GM18907 (cell line): ENCODE measurements at regions not wholly inside any gene's neighbourhood (a gene's known extent, or its start where the extent isn't known, plus 50 kb on each side); places are given as distances from the start of the nearest gene placed in this dataset.

Experiments used
- ATAC-seq: cut with Tn5 transposase; IDR thresholded peaks from one replicate; pipeline ENCODE4 v1.9.1; 2021; ENCODE audit warnings: mild to moderate bottlenecking, moderate library complexity; ENCODE audit not compliant: unreplicated experiment

DNA sequence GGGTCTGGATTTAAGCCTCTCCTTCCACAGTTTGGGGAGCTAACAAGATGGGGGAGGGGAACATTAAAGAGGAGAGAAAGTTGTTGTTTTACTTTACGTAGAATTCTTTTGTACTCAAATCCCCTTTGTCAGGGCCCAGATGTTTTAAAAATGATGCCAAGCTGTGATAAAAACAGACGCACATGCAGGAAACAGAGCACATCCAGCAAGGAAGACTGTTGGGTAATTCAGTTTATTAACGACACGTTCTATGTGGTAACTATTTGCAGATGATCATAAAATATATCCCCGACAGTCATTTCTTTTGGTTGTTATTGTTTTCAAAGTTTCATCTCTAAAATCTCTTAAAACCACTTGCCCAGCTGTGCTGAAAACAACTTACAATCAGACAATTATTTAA is 307.0 kb upstream of the PRDM1 start:
- ATAC-seq, result no peak

DNA sequence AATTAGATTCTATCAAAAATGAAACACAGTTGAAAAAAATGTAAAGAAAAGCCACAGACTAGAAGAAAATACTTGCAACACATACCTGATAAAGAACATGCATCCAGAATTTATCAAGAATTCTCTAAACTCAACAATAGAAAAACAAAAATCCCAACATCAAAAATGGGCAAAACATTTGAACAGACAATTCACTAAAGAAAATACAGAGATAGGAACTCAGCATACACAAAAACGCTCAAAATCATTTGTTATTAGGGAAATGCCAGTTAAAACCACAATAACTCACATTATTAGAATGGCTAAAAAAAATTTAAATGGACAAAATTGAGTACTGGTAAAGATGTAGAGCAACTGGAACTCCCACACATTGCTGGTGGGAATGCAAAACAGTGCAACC is 311.0 kb upstream of the PRDM1 start:
- ATAC-seq, result no peak

DNA sequence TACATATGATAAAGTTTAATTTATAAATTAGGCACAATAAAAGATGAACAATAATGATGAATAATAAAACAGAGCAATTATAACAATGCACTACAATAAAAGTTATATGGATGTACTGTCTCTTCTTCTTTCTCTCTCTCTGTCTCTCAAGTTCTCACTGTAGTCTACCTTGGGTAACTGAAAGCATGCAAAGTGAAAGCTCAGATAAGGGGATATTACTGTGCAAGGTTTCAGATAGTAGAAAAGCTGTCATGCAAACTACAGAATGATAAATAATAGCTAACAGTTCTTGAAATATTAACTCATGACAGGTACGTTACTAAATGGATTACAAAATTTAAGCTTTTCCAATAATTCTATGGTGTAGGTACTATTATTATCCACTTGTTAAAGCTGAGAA is 311.9 kb upstream of the PRDM1 start:
- ATAC-seq, result peak; percentile 91

DNA sequence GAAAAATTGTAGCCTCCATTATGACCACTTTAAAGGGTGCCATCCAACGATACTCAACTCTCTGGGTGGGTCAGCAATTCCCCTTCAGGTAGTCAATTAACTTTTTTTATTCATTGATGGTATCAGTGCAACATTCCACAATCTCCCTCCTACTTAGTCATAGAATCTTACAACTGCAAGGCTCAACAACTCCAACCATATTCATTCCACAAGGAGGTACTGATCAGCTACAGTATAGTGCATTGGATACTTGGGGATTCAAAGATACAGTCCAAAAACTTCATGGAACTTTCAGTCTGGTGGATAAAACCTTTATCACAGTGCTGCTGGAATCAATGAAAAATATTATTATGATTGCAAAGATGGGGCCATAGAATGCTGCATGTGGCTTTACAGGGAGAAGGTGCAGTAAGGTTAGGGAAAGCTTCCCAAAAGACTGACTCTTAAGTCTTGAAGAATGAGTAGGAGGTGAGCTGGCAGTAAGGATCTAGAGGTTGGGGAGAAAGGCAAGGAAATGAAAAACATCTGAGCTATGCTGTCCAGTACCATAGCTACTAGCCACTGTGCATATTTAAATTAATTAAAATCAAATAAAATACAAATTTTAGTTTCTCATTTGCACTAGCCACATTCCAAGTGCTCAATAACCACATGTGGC is 314.7 kb upstream of the PRDM1 start:
- no peak for ATAC-seq

DNA sequence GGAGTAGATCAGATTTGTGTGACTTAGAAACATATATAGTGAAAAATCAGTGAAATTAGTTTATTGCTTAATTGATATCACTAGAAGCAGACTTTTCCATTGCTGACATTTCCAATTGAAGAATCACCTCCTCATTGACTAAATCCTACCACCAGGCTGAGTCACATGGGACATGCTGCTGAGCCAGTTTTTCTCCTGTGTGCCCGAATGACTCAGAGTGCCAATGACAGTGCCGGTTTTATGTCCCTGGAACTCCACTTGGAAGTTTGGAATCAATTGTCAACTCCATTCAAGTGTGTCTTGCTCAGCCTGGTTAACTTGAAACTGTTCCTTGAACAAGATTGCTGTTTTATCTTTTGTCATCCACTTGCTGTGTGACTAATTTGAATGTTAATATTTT is 316.1 kb upstream of the PRDM1 start:
- no peak for ATAC-seq

DNA sequence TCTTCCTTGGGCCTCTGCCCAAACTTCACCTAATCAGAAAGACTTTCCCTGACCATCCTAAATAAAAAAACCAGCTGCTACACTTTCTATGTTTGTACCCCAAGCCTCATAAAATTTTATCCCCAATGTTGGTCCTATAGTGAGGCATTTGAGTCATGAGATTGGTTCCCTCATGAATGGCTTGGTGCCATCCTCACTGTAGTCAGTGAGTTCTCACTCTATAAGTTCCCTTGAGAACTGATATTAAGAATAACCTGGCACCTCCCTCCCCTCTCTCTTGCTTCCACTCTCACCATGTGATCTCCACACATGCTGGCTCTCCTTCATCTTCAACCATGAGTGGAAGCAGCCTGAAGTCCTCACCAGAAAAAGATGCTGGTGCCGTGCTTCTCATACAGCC is 316.9 kb upstream of the PRDM1 start:
- no peak for ATAC-seq

DNA sequence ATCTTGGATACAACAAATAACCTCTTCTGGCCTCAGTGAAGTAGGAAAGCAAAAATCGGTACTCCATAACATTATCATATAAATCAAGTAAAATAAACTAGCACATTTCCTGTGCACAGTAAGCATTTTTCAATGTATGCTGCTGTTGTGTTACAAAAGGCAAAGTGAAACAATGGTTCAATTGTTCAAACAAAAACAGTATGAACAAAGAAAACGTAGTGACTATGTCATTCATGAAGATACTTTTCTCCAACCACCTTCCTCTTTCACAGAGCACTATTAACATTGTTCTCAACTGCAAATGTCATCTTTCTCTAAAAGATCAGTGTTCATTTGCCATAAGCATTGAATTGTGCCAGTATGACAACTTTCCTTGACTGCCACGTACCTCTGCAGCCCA is 318.6 kb upstream of the PRDM1 start:
- ATAC-seq, result no peak

DNA sequence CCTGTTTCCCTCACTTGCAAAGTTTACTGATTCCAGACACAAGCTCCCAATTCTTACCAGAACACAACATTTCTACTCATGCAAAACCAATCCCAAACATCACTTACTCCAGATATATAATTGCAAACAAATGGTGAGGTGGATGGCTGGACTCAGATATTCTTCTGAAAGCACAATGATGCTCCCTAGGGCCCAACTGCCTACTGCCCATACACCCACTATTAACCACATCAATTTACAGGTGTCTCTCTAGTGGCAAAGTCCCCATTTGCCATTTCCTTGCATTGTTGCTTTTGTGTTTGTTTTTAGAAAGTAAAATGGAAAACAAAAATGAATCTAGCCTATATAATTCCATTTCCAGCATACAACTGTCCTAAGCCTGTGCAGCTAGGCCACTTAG is 320.9 kb upstream of the PRDM1 start:
- ATAC-seq, result no peak

DNA sequence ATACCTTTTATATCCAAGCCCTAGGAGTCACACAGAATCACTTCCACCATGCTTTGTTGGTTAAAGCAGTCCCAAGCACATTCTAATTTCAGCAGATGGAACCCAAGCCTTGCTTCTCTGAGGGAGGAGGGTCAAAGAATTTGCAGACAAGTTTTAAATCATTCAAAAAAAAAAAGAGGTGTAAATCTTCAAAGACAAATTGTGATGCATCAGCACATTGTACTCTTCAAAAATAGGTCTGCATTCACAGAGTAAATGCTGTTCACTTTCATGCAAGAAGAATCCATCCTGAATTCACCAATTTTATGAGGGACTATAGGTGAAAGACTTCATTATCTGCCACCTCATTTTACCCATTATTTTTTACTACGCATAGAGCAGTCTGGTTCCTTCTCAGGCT is 321.8 kb upstream of the PRDM1 start:
- ATAC-seq, result no peak

DNA sequence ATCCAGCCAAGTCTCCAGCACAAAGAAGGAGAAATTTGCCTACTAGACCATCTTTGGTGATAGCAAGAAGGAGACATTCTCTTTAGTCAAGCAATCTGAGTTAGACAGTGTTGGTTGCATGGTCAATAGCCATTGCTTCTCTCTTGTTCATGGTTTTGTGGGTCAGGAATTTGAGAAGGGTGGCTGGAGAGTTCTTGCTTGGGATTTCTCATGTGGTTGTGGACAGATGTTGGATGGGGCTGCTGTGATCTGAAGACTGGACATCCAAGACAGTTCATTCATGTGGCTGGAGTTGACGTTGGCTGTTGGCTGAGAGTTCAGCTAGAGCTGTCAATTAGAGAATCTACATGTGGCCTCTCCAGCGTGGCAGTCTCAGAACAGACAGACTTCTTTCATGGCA is 322.3 kb upstream of the PRDM1 start:
- ATAC-seq, result no peak

DNA sequence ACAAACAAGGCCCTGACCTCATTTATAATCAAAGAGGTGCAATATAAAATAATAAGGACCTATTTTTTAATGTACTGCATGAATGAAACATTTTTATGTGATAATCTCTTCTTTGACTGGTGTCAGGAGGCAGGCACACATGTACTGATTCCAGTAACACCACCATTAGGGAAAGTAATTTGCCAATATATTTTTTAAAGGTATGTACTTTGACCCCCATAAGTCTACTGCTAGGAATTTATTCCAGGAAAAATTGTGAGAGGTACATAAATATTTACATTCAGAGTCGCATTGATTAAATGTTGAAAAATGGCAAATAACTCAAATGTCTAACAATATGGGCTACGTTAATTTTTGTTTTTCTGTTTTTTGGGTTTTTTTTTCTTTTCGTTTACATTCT is 325.4 kb upstream of the PRDM1 start:
- no peak for ATAC-seq

DNA sequence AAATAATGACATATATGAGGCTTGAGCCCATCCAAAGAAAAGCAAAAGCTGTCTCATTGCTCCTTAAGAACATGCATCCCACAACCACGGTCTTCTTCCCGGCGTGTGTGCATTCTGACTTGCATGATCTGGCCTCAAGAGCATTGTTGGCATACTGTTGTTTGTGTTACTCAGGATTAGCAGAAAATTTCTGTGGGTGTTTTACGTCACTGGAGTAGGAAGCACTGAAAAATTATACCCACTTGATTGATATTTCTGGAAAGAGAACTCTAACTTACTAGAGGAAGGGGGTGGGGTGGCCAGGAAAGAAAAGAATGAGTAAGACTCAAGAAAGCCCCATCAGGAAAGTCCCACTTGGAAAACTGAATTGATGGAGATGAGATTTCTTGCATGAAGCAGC is 326.2 kb upstream of the PRDM1 start:
- no peak for ATAC-seq

DNA sequence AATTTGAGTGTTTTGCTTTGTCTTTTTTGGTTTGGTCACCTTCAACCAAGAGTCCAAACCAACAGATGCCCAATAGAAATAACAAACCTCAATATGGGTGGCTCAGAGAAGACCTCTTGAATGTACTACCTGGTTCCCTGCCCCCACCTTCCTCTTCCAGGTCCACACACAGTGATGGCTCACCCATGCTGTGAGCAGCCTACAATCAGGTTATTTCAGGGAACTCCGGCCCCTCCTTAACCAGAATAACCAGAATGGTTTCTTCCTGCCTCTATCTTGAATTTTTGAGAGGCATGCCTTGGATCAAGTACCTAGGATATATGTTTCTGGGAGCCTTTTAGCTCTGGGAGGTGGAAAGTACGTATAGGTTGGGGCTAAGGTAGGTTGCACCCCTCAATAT is 327.1 kb upstream of the PRDM1 start:
- ATAC-seq, result no peak

DNA sequence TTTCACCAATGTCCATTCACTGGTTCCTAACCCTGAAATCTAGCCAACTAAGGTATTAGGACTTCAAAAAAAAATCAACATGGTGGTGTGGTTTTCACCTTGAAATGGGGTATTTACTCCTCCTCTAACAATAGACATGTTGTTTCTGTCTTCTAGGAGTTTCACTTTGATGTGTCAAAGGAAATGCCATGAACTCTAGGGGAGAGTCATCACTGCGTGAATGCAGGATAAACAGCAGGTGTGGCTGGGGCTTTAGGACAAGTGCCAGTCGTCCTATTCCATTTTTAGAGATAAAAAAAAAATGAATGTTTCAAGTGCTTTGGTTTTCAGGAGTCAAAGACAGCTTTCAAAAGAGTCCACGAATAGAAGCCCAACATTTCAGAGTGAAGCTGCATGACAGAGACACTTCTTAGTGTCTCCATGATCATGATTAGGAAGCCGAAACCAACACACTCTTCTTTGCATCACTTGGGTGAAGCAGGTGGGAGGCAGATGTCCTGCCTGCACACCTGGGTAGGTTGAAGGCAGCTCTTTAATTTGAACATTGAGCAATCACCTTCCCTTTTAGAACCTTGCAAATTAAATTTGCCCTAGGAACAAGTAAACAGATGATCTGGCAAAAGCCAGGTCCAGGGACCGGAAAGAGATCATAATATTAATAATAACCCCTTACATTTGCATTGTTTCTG is 328.5 kb upstream of the PRDM1 start:
- ATAC-seq, result peak; percentile 97

DNA sequence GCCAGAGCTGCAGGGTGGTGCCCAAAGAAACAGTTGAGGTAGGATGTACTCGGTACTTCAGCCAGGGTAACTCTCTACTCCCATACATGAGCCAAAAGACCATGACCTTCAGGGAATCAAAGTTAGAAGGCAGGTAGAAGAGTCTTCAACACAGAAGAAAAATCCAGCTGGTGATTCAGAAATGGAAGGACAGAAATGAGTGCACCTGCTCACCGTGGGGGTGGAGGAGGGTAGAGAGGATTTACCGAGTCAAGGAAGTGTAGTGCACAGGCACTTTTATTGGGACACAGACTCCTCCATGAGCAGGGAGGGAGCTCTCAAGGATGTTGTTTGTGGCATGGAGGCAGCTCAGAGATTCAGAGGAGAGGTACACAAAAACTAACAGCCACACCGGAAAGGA is 330.3 kb upstream of the PRDM1 start:
- ATAC-seq, result no peak

DNA sequence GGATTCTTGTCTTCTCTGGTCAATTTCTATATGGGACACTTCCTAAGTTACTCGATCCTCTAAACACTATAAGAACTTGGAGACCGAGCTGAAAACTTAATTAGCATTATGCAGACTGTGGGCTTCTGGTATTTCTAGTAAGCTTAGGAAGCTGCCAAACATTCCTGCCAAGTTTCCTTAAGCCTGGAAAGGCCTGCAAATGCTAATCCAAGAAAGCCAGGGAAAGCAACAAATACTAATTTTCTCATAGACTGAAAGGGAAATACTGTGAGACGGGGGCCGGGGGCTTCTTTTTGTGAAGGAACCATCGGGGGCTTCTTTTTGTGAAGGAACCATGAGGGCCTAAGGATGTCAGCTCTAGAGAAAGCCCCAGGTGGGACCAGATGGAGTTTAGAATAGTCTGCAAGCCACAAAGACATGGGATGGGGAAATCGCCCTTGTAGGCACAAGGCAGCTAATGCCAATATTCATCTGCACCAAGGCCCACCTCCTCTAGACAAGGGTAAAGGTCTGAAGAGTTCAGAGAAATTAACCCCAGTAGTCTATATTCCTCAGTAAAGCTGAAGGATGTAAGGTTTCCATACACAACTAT is 332.4 kb upstream of the PRDM1 start:
- no peak for ATAC-seq

DNA sequence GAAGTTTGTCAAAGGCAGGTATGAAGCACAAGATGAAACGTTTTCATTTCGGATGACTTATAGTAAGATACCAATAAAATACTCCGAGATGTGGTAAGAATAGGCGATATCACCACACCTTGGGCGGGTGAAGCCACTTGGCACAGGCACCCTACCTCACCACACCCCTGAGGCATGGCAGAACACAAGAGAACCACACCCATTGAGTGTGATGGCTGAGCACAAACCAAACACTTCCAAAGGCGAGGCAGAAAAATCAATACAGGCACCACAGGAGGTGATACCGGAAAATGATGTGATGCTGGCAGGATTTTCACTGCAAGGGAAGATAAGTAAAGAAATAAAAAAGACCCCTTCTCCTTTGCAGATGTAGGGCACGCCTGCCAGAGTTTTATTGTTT is 332.9 kb upstream of the PRDM1 start:
- no peak for ATAC-seq

DNA sequence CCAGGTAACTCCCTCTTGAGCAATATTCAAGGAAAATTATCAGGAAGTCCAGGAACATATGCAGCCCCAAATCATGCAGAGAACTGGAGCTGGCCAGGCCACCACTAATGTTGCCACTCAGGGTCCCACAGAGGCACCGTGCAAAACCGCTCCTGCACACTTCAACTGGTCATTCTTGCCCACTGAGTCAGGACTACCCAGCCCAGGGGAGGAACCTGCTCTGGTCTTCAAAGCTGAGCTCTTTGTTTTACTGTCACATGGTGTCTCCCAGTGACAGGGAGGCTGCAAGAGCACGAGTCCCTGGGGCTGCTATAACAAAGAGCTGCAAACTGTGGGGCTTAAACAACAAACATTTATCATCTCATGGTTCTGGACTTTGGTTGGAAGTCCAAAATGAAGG is 336.0 kb upstream of the PRDM1 start:
- no peak for ATAC-seq

DNA sequence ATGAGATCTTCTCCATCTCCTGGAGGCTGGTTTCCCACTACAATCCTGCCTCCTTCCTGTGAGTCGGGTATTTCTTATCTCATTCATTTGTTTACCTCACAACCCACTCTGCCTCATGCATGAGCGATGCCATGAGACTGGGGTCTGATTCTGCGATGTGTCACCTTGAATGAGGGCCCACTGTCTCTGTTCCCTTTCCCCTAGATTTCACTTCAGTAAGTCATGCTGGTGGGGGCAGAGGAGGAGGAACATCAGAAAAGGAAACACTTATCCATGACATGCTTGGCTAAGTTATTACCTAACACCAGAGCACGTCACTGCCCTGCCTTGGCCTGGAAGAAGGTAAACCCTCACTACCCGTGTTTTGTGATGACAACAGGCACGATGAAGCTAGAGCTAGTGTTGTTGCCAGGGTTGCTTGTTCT is 337.4 kb upstream of the PRDM1 start:
- ATAC-seq, result no peak

DNA sequence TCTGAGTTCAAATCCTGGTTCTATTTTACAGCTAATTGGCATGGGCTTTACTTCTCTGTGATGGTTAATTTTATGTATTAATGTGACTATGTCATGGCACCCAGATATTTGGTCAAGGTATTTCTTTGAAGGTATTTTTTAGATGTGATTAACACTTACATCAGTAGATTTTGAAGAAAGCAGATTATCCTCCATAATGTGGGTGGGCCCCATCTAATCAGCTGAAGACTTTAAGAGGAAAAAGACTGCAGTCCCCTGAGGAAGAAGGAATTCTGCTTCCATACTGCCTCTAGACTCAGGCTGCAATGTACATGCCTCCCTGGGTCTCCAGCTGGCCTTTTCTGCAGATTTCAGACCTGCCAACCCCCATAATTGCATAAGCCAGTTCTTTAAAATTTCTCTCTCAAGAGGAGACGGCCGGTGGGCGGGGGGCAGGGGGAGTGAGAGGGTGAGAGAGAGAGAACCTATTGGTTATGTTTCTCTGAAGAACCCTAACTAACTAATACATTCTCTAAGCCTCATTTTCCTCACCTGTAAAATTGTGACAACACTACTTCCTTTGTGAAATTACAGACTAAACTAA is 338.2 kb upstream of the PRDM1 start:
- no peak for ATAC-seq

DNA sequence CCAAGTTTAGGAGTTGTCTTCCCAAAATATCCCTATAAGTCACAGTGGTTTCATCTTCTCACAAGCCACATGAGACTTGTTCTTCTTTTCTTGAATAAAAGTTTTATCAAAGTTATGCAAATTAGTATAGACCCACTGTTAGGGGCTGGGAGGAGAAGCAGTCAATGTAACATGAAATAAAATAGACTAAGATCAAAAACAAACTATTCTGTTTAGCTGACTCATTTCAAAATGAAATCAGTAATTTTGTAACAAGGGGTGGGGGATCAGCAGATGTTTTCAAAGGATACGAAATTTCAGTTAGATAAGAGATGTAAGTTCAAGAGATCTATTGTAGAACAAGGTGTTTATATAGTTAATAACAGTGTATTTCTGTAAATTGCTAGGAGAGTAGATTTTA is 339.6 kb upstream of the PRDM1 start:
- no peak for ATAC-seq

DNA sequence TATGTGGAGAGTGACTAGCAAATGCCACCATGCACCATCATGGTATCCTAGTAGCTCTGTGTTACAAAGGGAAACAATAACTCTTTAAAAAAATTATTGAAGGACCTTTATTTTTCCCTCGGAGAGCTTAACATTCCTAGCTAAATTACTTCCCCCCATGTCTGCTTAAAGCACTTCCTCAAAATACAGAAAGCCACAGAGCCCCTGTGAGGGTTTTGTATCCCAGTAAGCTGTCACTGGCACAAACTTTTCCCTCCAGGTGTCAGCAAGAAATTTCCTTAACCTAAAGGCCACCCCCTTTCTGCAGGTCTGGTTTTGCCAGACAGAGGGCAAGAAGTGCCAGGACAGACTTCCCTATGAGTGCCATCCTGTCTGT is 340.0 kb upstream of the PRDM1 start:
- ATAC-seq, result no peak
